ENCODE measurements at regions not wholly inside any gene's neighbourhood (a gene's known extent, or its start where the extent isn't known, plus 50 kb on each side); places are given as distances from the start of the nearest gene placed in this dataset.

DNA sequence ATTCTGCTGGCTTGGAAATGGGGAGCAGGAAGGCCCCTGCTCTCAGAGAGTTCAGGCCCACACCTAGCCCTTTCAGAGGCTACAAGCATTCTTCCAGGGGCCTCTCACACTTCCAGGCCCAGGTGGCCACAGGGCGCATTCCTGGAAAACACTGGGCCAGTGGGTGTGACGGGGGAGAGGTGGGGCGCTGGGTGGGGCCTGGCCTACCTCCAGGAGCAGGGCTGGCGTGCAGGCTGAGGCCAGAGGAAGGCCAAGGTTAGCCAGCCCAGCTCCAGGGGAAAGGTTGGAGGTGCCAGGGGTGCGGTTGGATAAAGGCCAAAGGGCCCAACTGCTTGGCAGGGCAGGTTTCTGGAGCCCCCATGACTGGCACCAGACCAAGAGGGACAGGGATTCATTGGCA lies 198.2 kb downstream of the MAF start:
- H3K27me3 ChIP-seq (ENCODE audit: control insufficient read depth in 3 of 3, insufficient read depth in 3 of 3, low read length in 2 of 3), result no peaks in the 10 kb centered on the region
- H3K9me3 ChIP-seq (ENCODE audit: control insufficient read depth in 4 of 4, insufficient read depth in 3 of 4, low read length in 3 of 4), result peaks cover 0 to 7% (median 3%) of the 10 kb centered on the region in 4 donors
- no peaks in the 10 kb centered on the region for H3K4me1 ChIP-seq (ENCODE audit: control insufficient read depth in 5 of 5, insufficient read depth in 5 of 5, low read length in 5 of 5)
- ATAC-seq (ENCODE audit: insufficient read depth, low FRiP score) (no peak), DNase-seq (no peak)
- H3K9ac ChIP-seq (ENCODE audit: insufficient read depth in 1 of 2, low read length in 2 of 2), result no peak overlapping the region
- TF ChIP-seq, protein P1, sequence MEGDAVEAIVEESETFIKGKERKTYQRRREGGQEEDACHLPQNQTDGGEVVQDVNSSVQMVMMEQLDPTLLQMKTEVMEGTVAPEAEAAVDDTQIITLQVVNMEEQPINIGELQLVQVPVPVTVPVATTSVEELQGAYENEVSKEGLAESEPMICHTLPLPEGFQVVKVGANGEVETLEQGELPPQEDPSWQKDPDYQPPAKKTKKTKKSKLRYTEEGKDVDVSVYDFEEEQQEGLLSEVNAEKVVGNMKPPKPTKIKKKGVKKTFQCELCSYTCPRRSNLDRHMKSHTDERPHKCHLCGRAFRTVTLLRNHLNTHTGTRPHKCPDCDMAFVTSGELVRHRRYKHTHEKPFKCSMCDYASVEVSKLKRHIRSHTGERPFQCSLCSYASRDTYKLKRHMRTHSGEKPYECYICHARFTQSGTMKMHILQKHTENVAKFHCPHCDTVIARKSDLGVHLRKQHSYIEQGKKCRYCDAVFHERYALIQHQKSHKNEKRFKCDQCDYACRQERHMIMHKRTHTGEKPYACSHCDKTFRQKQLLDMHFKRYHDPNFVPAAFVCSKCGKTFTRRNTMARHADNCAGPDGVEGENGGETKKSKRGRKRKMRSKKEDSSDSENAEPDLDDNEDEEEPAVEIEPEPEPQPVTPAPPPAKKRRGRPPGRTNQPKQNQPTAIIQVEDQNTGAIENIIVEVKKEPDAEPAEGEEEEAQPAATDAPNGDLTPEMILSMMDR (IDR thresholded peaks at IDR 0.05; ENCODE audit: control extremely low read depth, extremely low read depth), result no peak
- no peak overlapping the region for H3K4me3 ChIP-seq
- no peak overlapping the region for H3K27ac ChIP-seq (ENCODE audit: low read depth in 1 of 2, low read length in 1 of 2)
- H3K36me3 ChIP-seq (ENCODE audit: control insufficient read depth in 4 of 4, insufficient read depth in 4 of 4, low read length in 4 of 4), result no peaks in the 10 kb centered on the region
- 80 to 93% methylated on average over 5 of the region's 5 CpGs for WGBS, 2 donors

DNA sequence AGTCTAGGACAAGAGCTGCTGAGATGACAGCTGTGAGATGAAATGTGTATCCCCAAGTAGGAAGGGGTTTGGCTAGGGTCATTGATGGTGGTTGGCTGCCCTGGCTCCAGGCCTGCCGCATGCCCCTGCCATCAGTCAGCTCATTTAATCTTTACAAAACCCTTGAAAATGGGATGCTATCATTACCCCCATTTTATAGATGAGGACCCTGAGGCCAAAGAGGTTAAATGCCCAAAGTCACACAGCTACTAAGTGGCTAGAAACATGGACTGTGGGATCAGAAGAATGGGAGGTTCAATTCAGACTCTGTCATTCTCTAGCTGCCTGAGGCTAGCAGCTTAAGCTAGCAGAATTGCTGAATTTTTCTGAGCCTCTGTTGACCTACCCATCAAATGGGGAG lies 198.8 kb downstream of the MAF start:
- ATAC-seq (ENCODE audit: insufficient read depth, low FRiP score), result no peak
- 97 to 100% methylated on average over 1 of the region's 1 CpG for WGBS, 2 donors
- Histone ChIP-seq H3K9ac (ENCODE audit: insufficient read depth in 1 of 2, low read length in 2 of 2) (no peak overlapping the region), H3K36me3 (ENCODE audit: control insufficient read depth in 4 of 4, insufficient read depth in 4 of 4, low read length in 4 of 4) (no peaks in the 10 kb centered on the region), H3K4me1 (ENCODE audit: control insufficient read depth in 5 of 5, insufficient read depth in 5 of 5, low read length in 5 of 5) (no peaks in the 10 kb centered on the region), H3K27ac (ENCODE audit: low read depth in 1 of 2, low read length in 1 of 2) (no peak overlapping the region), H3K9me3 (ENCODE audit: control insufficient read depth in 4 of 4, insufficient read depth in 3 of 4, low read length in 3 of 4) (peaks cover 0 to 7% (median 3%) of the 10 kb centered on the region in 4 donors), H3K4me3 (no peak overlapping the region), H3K27me3 (ENCODE audit: control insufficient read depth in 3 of 3, insufficient read depth in 3 of 3, low read length in 2 of 3) (no peaks in the 10 kb centered on the region)
- TF ChIP-seq, protein P1 (IDR thresholded peaks at IDR 0.05; ENCODE audit: control extremely low read depth, extremely low read depth), result no peak
- DNase-seq, result no peak

DNA sequence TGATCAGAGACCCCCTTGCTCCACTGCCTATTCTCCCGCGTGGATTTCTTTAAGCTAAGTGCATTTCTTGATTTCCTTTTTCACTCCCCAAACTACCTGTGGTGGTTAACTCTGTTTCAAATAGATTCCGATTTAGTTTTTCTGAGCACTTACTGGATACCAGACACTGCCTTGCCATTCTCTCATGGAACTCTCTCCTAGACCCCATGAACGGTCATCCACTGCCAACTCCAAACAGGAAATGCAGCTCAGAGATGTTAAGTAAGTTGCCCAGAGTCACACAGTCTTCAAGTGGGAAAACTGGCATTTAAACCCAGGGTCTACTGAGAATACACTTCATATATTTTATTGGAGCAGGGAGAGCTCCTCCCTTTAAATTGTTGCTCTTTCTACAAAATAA lies 199.4 kb downstream of the MAF start:
- 93 to 96% methylated on average over 4 of the region's 4 CpGs for WGBS, 2 donors
- ATAC-seq (ENCODE audit: insufficient read depth, low FRiP score), result no peak

More for the DNA sequence above, 199.4 kb downstream of the MAF start:
- no peaks in the 10 kb centered on the region for H3K4me1 ChIP-seq (ENCODE audit: control insufficient read depth in 5 of 5, insufficient read depth in 5 of 5, low read length in 5 of 5)
- H3K4me3 ChIP-seq, result no peak overlapping the region
- no peak overlapping the region for H3K9ac ChIP-seq (ENCODE audit: insufficient read depth in 1 of 2, low read length in 2 of 2)
- H3K27ac ChIP-seq (ENCODE audit: low read depth in 1 of 2, low read length in 1 of 2), result no peak overlapping the region
- peaks cover 0 to 7% (median 3%) of the 10 kb centered on the region in 4 donors for H3K9me3 ChIP-seq (ENCODE audit: control insufficient read depth in 4 of 4, insufficient read depth in 3 of 4, low read length in 3 of 4)
- no peak for DNase-seq
- H3K36me3 ChIP-seq (ENCODE audit: control insufficient read depth in 4 of 4, insufficient read depth in 4 of 4, low read length in 4 of 4), result no peaks in the 10 kb centered on the region
- TF ChIP-seq, protein P1 (IDR thresholded peaks at IDR 0.05; ENCODE audit: control extremely low read depth, extremely low read depth), result no peak
- H3K27me3 ChIP-seq (ENCODE audit: control insufficient read depth in 3 of 3, insufficient read depth in 3 of 3, low read length in 2 of 3), result no peaks in the 10 kb centered on the region

Data from lung (tissue), 11 donors.